Fibroblast of mammary gland (primary cell): ENCODE measurements at regions not wholly inside any gene's neighbourhood (a gene's known extent, or its start where the extent isn't known, plus 50 kb on each side); places are given as distances from the start of the nearest gene placed in this dataset.
A peak's percentile ranks its signal among the peaks of the same experiment; 100 is the strongest.
"Not testable (repeated sequence)": the region's sequence is repeated elsewhere in the genome, so short reads cannot be mapped to it uniquely, and the experiment has no call there.

Experiments
- DNase-seq: peaks from one replicate; pipeline ENCODE4 v3.0.0-alpha.2; 2010; ENCODE audit warnings: low read depth
- H3K4me3 ChIP-seq: 2 replicates; pipeline ENCODE4 v1.5.1; 2011; ENCODE audit warnings: low read depth, mild to moderate bottlenecking, low read length, moderate library complexity; ENCODE audit not compliant: control insufficient read depth
- CTCF ChIP-seq: conservative IDR thresholded peaks from 2 replicates; pipeline ENCODE4 v1.5.1; 2011; ENCODE audit warnings: low read depth, low read length, inconsistent platforms; ENCODE audit not compliant: control insufficient read depth, insufficient read depth

GRCh38 chrX:151042842-151043241 is 59.7 kb downstream of the HMGB3 start:
- TF ChIP-seq CTCF, result no peak
- no peak for DNase-seq
- H3K4me3 ChIP-seq, result no peak overlapping the region

- DNase-seq, H3K4me3 ChIP-seq: not testable (repeated sequence)
These were observed 83.2 kb downstream of the HMGB3 start for GRCh38 chrX:151066373-151066772.

- no peak for TF ChIP-seq CTCF
- DNase-seq, result no peak
- H3K4me3 ChIP-seq, result no peak overlapping the region
These were observed 90.6 kb downstream of the HMGB3 start for GRCh38 chrX:151073767-151074166.

- H3K4me3 ChIP-seq, result no peak overlapping the region
- no peak for DNase-seq
- TF ChIP-seq CTCF, result no peak
These were observed 95.4 kb upstream of the GPR50 start for GRCh38 chrX:151081016-151081415.

GRCh38 chrX:151082077-151082948 is 94.1 kb upstream of the GPR50 start:
- peak; percentile 63 for TF ChIP-seq CTCF

GRCh38 chrX:151084454-151084853 is 91.9 kb upstream of the GPR50 start:
- H3K4me3 ChIP-seq, result no peak overlapping the region
- no peak for DNase-seq
- no peak for TF ChIP-seq CTCF

More at GRCh38 chrX:151082077-151082948, 94.1 kb upstream of the GPR50 start:
- DNase-seq, result peak; percentile 34
- no peak overlapping the region for H3K4me3 ChIP-seq

- TF ChIP-seq CTCF, result no peak
- no peak overlapping the region for H3K4me3 ChIP-seq
- no peak for DNase-seq
These were observed 91.2 kb upstream of the GPR50 start for GRCh38 chrX:151085207-151085606.
